ENCODE measurements at regions not wholly inside any gene's neighbourhood (a gene's known extent, or its start where the extent isn't known, plus 50 kb on each side); places are given as distances from the start of the nearest gene placed in this dataset.

DNA sequence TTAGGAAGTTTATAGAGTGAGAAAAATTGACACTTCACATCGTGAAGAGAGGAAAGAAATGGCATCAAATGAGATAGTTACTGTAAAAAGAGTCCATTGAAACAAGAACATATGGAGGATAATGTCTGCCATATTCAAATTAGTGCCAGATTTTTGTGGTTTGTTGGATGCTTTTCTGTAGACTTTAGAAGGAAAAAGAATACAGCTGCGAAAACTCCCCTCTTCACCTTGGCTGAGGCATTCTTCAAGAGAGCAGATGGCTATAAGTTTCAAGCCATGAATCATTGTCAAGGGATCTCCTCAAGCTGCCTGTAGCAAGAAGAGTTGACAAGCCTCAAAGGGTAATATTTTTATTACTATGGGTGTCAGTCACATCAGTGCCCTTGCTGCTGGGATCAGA lies 507.4 kb upstream of the RAG2 start:
- H3K27ac ChIP-seq: no peak overlapping the region
- no peaks in the 10 kb centered on the region for H3K9me3 ChIP-seq (replicated peaks)
- no peaks in the 10 kb centered on the region for H3K36me3 ChIP-seq
- no peaks in the 10 kb centered on the region for H3K27me3 ChIP-seq
- no peaks in the 10 kb centered on the region for H3K4me1 ChIP-seq
- no peak overlapping the region for H3K4me3 ChIP-seq
- no peak for DNase-seq

DNA sequence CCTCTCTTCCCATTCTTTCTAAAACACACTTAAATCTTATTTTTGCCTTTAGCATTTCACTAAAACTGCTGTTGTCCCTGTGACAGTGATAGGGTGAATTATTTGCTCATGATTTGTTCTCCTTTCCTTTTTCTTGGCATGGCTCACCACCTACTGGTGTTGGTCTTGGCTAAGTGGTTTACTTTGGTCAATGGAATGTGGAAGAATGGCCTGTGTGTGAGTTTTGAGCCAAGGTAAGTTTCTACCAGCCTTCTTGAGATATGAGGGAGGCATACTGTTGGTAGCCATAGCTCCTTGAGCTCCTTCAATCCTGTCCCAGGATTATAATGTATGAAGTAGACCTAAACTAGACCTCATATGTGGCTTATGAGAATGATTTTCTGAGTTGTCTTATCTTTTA lies 506.3 kb upstream of the RAG2 start:
- Histone ChIP-seq H3K27ac (no peak overlapping the region), H3K4me1 (no peaks in the 10 kb centered on the region), H3K4me3 (no peak overlapping the region), H3K36me3 (no peaks in the 10 kb centered on the region), H3K27me3 (no peaks in the 10 kb centered on the region), H3K9me3 (replicated peaks) (no peaks in the 10 kb centered on the region)
- DNase-seq: no peak

DNA sequence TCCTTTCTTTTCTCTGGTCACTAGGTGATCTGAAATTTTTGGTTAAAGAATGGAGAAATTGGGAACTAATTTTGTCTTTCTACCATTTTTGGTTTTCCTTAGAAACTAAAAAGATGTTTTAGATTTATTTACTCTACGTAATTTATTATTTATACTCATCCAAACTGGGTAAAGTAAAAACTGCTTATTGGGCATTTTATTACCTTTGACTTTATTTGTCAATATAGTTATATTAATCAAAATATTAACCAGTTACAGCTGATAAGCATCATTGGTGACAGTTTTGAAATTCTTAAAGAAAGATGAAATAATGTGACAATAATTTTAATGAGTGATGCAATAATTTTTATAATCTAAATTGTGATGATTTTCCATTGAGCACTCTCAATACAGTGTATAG lies 502.0 kb upstream of the RAG2 start:
- Histone ChIP-seq H3K4me1 (no peaks in the 10 kb centered on the region), H3K27me3 (no peaks in the 10 kb centered on the region), H3K4me3 (no peak overlapping the region), H3K9me3 (replicated peaks) (no peaks in the 10 kb centered on the region), H3K27ac (no peak overlapping the region), H3K36me3 (no peaks in the 10 kb centered on the region)
- no peak for DNase-seq

DNA sequence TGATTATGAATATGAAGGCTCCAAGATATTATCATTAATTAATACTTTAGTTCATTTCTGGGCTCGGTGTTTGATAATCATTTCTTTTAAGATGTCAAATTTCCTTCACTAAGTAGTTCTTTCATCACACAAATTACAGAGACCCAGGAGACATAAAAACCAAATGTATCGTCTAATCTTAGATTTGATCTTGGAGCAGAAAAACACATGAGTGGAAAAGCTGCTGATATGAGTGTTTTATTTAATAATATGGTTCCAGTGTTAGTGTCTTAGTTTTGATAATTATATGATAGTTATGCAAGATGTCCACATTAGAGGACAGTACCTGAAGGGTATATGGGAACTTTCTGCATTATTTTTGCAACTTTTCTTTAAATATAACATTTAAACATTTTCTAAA lies 494.5 kb upstream of the RAG2 start:
- no peaks in the 10 kb centered on the region for H3K9me3 ChIP-seq (replicated peaks)
- H3K4me1 ChIP-seq: no peaks in the 10 kb centered on the region
- DNase-seq: no peak
- H3K27ac ChIP-seq: no peak overlapping the region
- H3K36me3 ChIP-seq: no peaks in the 10 kb centered on the region
- no peaks in the 10 kb centered on the region for H3K27me3 ChIP-seq
- H3K4me3 ChIP-seq: no peak overlapping the region

DNA sequence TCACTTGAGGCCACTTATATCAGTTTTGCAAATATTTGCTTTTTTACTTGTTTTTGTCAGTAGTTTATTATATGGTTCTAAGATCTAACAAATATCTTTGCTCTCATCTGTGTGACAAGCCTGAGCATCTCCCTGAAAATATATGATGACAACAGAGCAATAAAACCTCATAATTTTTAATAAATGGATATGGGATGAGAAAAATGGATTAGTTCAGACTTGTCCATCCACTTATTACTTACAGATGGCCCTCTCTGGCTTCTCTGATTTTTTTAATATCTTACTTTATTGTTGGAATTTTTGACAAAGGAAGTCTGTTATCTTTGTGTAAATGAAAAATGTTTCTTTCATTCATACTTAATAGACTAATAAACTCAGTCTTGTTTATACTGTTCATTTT lies 491.4 kb upstream of the RAG2 start:
- Histone ChIP-seq H3K4me1 (no peaks in the 10 kb centered on the region), H3K36me3 (no peaks in the 10 kb centered on the region), H3K27me3 (no peaks in the 10 kb centered on the region), H3K9me3 (replicated peaks) (no peaks in the 10 kb centered on the region), H3K27ac (no peak overlapping the region), H3K4me3 (no peak overlapping the region)
- no peak for DNase-seq

DNA sequence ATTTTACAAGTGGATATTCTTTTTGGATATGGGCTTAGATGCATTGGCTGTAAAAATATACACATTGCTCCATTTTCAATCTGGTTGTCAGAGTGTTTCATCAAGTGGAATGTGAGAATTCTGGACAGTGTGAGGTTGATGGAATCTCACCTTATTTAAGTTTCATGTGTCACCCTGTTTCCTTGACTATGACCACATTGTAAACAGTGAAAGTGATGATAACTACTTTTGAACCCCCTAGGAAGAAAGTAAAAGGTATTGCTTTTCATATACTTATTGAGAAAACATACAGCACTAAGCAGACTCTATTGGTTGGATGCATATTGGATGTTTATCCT lies 490.5 kb upstream of the RAG2 start:
- no peaks in the 10 kb centered on the region for H3K9me3 ChIP-seq (replicated peaks)
- H3K36me3 ChIP-seq: no peaks in the 10 kb centered on the region
- no peak overlapping the region for H3K27ac ChIP-seq
- DNase-seq: no peak
- no peak overlapping the region for H3K4me3 ChIP-seq
- no peaks in the 10 kb centered on the region for H3K27me3 ChIP-seq
- H3K4me1 ChIP-seq: no peaks in the 10 kb centered on the region

DNA sequence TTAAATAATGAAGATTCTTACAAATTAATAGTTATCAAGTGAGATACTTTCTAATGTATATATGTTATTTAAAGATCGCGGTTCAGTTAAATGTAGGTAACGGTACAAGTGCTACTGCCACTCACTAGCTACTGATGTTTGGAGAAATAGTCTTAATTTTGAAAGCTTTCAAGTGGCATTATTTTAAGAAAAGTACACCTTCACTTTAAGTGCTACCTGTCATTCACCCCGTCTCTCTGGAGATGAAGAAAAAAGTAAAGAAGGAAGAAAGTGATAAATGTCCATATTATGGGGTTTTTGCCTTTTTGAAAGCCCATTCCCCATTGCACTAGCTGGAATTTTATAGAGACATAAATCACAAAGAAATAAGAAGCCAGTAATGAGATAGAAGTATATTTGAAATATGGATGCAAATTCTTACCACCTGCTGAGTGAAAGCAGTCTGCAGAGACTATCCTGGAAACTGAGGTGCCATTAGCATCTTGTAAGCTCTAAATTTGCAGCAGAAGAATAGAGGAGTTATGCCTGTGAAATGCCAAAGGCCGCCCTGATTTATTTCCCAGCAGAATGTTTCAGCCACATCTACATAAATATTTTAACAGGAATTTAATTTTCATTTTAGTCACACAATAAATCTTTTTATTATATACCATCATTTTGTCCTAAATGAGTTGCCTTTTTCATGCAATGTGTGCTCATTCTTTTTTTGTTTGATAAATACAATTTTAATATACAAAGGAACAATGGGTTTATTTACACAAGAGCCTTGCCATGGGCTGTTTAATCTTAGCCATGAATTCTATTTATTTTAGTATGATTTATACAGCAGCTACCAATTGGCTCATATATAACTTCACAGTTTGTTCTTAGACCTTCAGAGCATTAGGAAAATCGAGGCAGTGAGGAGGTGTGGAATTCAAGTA lies 489.9 kb upstream of the RAG2 start:
- Histone ChIP-seq H3K4me3 (no peak overlapping the region), H3K4me1 (no peaks in the 10 kb centered on the region)

DNA sequence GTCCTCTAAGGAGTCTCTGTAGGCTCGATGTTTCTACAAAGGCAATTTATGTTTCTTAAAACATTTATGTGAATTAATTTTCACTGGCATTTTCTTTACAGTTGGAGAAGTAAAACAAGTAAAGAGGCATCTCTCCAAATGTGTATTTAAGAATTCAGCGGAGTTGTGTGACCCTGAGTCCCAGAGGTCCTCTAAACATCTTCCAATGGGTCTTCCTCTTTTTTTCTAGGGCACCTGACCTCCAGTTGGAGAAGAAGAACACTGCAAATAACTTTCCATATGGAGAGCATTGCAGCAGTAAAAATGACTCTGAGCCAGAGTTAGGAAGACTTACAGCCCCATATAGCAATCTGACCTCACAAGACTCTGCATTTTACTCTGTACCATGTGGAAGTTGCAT lies 480.5 kb upstream of the RAG2 start:
- Histone ChIP-seq H3K4me1 (no peaks in the 10 kb centered on the region), H3K36me3 (no peaks in the 10 kb centered on the region), H3K9me3 (replicated peaks) (no peaks in the 10 kb centered on the region), H3K27me3 (no peaks in the 10 kb centered on the region; the same call in 1 of the 2 replicates), H3K4me3 (no peak overlapping the region), H3K27ac (no peak overlapping the region)
- DNase-seq: no peak

More for the DNA sequence above, 489.9 kb upstream of the RAG2 start:
- no peaks in the 10 kb centered on the region for H3K9me3 ChIP-seq (replicated peaks)
- no peaks in the 10 kb centered on the region for H3K27me3 ChIP-seq
- no peaks in the 10 kb centered on the region for H3K36me3 ChIP-seq
- no peak overlapping the region for H3K27ac ChIP-seq
- no peak for DNase-seq

DNA sequence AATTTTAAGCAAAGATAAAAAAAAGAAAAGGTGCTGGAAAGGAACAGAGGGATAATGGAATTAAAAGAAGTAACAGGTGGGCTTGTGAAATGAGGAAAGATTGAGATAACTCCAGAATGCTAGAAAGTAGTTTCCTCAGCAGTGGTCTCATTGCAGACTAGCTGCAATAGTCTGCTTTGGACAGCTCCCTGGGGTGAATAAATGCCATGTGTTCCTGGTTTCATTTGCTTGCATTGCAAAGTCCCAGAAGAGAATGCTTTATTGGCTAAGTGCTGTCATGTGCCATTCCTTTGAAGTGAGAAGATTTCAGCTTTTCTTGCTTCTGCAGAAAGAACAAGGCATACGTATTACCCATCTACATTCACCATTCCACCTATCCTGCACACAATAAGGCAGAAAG lies 478.8 kb upstream of the RAG2 start:
- no peak for DNase-seq
- H3K4me1 ChIP-seq: no peaks in the 10 kb centered on the region
- H3K9me3 ChIP-seq (replicated peaks): no peaks in the 10 kb centered on the region
- no peaks in the 10 kb centered on the region; the same call in 1 of the 2 replicates for H3K27me3 ChIP-seq
- H3K27ac ChIP-seq: no peak overlapping the region
- no peaks in the 10 kb centered on the region for H3K36me3 ChIP-seq
- H3K4me3 ChIP-seq: no peak overlapping the region

DNA sequence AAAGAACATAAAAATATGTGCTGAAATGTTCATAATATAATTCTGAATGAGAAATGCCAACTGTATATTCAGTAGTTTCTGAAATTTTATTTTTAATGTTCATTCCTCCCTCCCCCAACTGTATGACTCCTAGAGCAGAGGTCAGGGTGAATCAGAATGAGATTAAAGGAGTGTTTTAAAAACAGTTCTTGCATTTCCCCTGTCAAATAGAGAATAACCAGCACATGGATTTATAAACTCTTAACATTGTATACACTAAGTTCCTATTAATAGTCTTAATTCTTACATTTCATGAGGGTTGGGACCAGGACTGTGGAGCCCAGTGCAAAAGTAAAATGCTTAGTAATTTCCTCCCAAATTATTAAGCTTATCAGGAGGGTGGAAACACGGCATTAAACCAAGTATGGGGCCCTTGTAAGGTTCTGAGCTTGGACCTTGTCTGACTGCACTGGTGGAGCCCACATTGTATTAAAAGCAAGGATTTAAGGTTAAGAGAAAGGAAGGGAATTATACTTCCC lies 474.6 kb upstream of the RAG2 start:
- Histone ChIP-seq H3K4me3 (no peak overlapping the region), H3K4me1 (no peaks in the 10 kb centered on the region), H3K27me3 (no peaks in the 10 kb centered on the region; the same call in 1 of the 2 replicates), H3K36me3 (no peaks in the 10 kb centered on the region), H3K9me3 (replicated peaks) (no peaks in the 10 kb centered on the region), H3K27ac (no peak overlapping the region)
- DNase-seq: no peak

DNA sequence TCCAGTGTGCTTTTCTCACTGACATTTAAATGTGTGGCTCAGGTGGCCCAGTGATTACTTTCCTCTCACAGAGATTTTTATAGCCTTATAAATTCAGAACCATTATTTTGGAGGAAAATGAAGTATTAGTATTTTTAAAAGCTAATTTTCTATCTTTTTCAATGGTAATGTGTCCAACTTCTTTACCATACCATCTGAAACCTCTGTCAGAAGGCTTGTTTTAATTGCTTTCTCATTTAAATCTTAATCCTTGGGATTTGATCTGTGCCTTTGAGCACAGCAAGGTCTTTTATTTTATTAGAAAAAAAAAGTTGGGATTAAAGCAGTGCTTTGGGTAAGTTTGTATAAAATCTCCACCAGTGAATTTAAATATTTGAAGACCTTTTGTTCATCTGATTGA lies 452.3 kb upstream of the RAG2 start:
- Histone ChIP-seq H3K27ac (no peak overlapping the region), H3K4me3 (no peak overlapping the region), H3K27me3 (0 out of 2 replicates have a peak, but pooled peaks cover 3% of the 10 kb centered on the region), H3K9me3 (replicated peaks) (no peaks in the 10 kb centered on the region), H3K4me1 (no peaks in the 10 kb centered on the region), H3K36me3 (no peaks in the 10 kb centered on the region)
- DNase-seq: no peak

DNA sequence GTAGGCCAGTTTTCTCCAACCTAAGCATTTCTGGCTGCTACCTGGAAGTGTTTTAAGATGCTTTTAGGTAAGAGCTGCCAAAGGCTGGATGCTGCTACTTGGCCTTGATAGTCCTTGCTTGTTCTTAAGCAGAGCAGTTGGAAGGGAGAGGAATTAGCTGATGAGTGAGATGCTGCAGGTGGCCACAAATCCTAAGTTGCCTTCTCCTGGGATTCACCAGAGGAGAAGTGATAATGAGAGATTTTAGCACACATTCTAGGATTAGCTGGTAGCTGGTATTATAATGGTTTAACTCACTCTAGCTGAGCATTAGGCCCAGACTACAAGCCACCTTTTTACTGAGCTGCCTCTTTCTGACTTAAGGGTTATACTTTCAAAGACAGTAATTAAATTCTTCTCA lies 442.9 kb upstream of the RAG2 start:
- Histone ChIP-seq H3K27ac (no peak overlapping the region), H3K27me3 (no peaks in the 10 kb centered on the region; the same call in 1 of the 2 replicates), H3K36me3 (no peaks in the 10 kb centered on the region), H3K4me3 (no peak overlapping the region), H3K4me1 (no peaks in the 10 kb centered on the region), H3K9me3 (replicated peaks) (no peaks in the 10 kb centered on the region)
- DNase-seq: no peak

DNA sequence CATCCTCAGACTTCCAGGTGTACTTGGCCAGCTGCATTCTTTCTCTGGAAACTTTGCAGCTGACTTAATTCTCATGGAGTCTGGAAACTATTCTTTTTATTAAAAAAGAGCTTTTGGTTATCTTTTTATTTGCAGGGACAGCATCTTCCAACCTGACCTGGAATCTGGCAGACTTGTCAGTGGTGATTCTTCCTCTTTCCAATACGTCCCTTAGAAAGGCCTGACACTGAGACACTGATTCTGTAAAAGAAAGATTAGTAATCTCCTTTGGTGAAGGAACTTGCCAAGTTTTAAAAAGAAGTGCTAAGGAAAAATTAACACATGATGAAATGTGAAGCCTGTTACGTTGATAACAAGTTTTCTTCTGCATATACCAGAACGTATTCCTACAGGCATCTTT lies 440.9 kb upstream of the RAG2 start:
- no peak overlapping the region for H3K27ac ChIP-seq
- H3K27me3 ChIP-seq: no peaks in the 10 kb centered on the region; the same call in 1 of the 2 replicates
- no peak overlapping the region for H3K4me3 ChIP-seq
- H3K4me1 ChIP-seq: no peaks in the 10 kb centered on the region
- no peaks in the 10 kb centered on the region for H3K36me3 ChIP-seq
- DNase-seq: no peak
- no peaks in the 10 kb centered on the region for H3K9me3 ChIP-seq (replicated peaks)

DNA sequence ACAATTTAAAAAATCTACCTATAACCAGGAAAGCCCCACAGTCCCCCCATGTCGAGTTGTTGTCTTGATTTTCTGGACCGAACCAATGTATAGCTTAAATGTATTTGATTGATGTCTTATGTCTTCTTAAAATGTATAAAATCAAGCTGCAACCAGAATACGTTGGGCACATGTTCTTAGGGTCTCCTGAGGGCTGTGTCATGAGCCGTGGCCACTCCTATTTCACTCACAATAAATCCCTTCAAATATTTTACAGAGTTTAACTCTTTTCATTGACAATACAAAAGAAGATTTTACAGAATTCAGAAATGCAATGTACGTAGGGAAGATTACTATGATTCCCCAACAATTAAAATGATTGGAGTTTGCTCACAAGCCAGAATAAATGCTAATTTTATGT lies 428.7 kb upstream of the RAG2 start:
- H3K9me3 ChIP-seq (replicated peaks): no peaks in the 10 kb centered on the region
- no peak for DNase-seq
- H3K4me1 ChIP-seq: no peaks in the 10 kb centered on the region
- H3K27me3 ChIP-seq: no peaks in the 10 kb centered on the region; the same call in 1 of the 2 replicates
- no peak overlapping the region for H3K4me3 ChIP-seq
- H3K27ac ChIP-seq: no peak overlapping the region
- H3K36me3 ChIP-seq: no peaks in the 10 kb centered on the region

DNA sequence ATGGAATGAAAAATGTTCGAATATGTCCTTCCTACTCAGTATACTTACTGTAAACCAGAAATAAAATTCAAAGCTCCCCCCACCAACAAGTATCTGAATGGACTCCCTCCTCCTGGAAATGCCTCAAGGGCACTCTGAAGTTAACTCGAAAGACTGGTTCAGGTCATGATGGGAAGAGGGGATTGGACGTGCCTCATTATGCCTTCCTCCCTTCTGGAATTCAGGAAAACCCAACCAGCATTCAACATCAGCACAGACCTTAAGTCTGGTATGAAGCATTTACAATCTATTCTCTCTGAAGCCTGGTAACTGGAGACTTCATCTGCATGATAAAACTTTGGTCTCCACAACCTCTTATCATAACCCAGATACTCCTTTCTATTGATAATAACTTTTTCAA lies 428.3 kb upstream of the RAG2 start:
- Histone ChIP-seq H3K27me3 (no peaks in the 10 kb centered on the region; the same call in 1 of the 2 replicates), H3K27ac (no peak overlapping the region), H3K9me3 (replicated peaks) (no peaks in the 10 kb centered on the region), H3K4me1 (no peaks in the 10 kb centered on the region), H3K36me3 (no peaks in the 10 kb centered on the region), H3K4me3 (no peak overlapping the region)
- no peak for DNase-seq

DNA sequence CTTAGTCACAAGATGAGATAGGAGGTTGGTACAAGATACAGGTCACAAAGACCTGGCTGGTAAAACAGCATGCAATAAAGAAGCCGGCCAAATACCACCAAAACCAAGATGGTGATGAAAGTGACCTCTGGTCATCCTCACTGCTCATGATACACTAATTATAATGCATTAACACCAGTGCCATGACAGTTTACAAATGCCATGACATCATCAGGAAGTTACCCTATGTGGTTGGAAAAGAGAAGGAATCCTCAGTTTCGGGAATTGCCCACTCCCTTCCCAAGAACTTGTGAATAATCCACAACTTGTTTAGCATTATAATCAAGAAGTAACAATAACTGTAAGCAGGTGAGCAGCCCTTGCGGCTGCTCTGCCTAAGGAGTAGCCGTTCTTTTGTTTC lies 408.5 kb upstream of the RAG2 start:
- Histone ChIP-seq H3K9me3 (replicated peaks) (no peaks in the 10 kb centered on the region), H3K36me3 (no peaks in the 10 kb centered on the region), H3K27ac (no peak overlapping the region), H3K27me3 (no peaks in the 10 kb centered on the region; the same call in 1 of the 2 replicates), H3K4me1 (no peaks in the 10 kb centered on the region), H3K4me3 (no peak overlapping the region)
- no peak for DNase-seq

Data from SJCRH30 (cell line).